ENCODE measurements at regions not wholly inside any gene's neighbourhood (a gene's known extent, or its start where the extent isn't known, plus 50 kb on each side); places are given as distances from the start of the nearest gene placed in this dataset.
"Not testable (repeated sequence)": the region's sequence is repeated elsewhere in the genome, so short reads cannot be mapped to it uniquely, and the experiment has no call there.

GRCh38 chr3:166274351-166275023 lies 437.3 kb upstream of the BCHE start:
- Histone ChIP-seq H3K4me3 (ENCODE audit: low read depth, low read length) (no peak overlapping the region), H3K27me3 (replicated peaks) (no peaks in the 10 kb centered on the region), H3K27ac (no peak overlapping the region), H3K36me3 (replicated peaks) (no peaks in the 10 kb centered on the region)
- no peak for TF ChIP-seq CTCF (IDR thresholded peaks at IDR 0.05; ENCODE audit: low read depth, low read length, missing control alignments)
- no peak for DNase-seq
- in situ Hi-C loops (cut with HindIII; ENCODE audit: low pct_ligation_motif_present, low sequenced_read_pairs) = no loop called here

- H3K27ac ChIP-seq = no peak overlapping the region
- in situ Hi-C loops (cut with HindIII; ENCODE audit: low pct_ligation_motif_present, low sequenced_read_pairs) = no loop called here
- H3K27me3 ChIP-seq (replicated peaks) = no peaks in the 10 kb centered on the region
- no peaks in the 10 kb centered on the region for H3K36me3 ChIP-seq (replicated peaks)
- no peak overlapping the region for H3K4me3 ChIP-seq (ENCODE audit: low read depth, low read length)
- no peak for TF ChIP-seq CTCF (IDR thresholded peaks at IDR 0.05; ENCODE audit: low read depth, low read length, missing control alignments)
- DNase-seq = no peak
Observed at GRCh38 chr3:166270429-166270828, 433.2 kb upstream of the BCHE start.

- Histone ChIP-seq H3K27me3 (replicated peaks) (no peaks in the 10 kb centered on the region), H3K36me3 (replicated peaks) (no peaks in the 10 kb centered on the region), H3K4me3 (ENCODE audit: low read depth, low read length) (no peak overlapping the region), H3K27ac (no peak overlapping the region)
- no peak for TF ChIP-seq CTCF (IDR thresholded peaks at IDR 0.05; ENCODE audit: low read depth, low read length, missing control alignments)
- in situ Hi-C loops (cut with HindIII; ENCODE audit: low pct_ligation_motif_present, low sequenced_read_pairs) = no loop called here
- DNase-seq = no peak
Observed at GRCh38 chr3:166265153-166265552, 427.9 kb upstream of the BCHE start.

- in situ Hi-C loops (cut with HindIII; ENCODE audit: low pct_ligation_motif_present, low sequenced_read_pairs) = no loop called here
Observed at GRCh38 chr3:166263460-166263859, 426.2 kb upstream of the BCHE start.

GRCh38 chr3:166258293-166258850 lies 421.1 kb upstream of the BCHE start:
- DNase-seq; H3K36me3 ChIP-seq (replicated peaks); H3K27ac ChIP-seq; H3K4me3 ChIP-seq (ENCODE audit: low read depth, low read length); in situ Hi-C loops (cut with HindIII; ENCODE audit: low pct_ligation_motif_present, low sequenced_read_pairs); H3K27me3 ChIP-seq (replicated peaks): not testable (repeated sequence)

More at GRCh38 chr3:166263460-166263859, 426.2 kb upstream of the BCHE start:
- no peak for DNase-seq
- peak; percentile 27 for TF ChIP-seq CTCF (IDR thresholded peaks at IDR 0.05; ENCODE audit: low read depth, low read length, missing control alignments)
- Histone ChIP-seq H3K36me3 (replicated peaks) (no peaks in the 10 kb centered on the region), H3K27me3 (replicated peaks) (no peaks in the 10 kb centered on the region), H3K27ac (no peak overlapping the region), H3K4me3 (ENCODE audit: low read depth, low read length) (no peak overlapping the region)

GRCh38 chr3:166257715-166258114 lies 420.5 kb upstream of the BCHE start:
- H3K27ac ChIP-seq = no peak overlapping the region
- no peak for DNase-seq
- TF ChIP-seq CTCF (IDR thresholded peaks at IDR 0.05; ENCODE audit: low read depth, low read length, missing control alignments) = no peak
- in situ Hi-C loops (cut with HindIII; ENCODE audit: low pct_ligation_motif_present, low sequenced_read_pairs) = no loop called here
- no peaks in the 10 kb centered on the region for H3K27me3 ChIP-seq (replicated peaks)
- no peaks in the 10 kb centered on the region for H3K36me3 ChIP-seq (replicated peaks)
- H3K4me3 ChIP-seq (ENCODE audit: low read depth, low read length) = no peak overlapping the region

Data from brain microvascular endothelial cell (primary cell).